C1 segment of cervical spinal cord (tissue), 14 donors: ENCODE measurements at regions not wholly inside any gene's neighbourhood (a gene's known extent, or its start where the extent isn't known, plus 50 kb on each side); places are given as distances from the start of the nearest gene placed in this dataset.
"Not testable (repeated sequence)": the region's sequence is repeated elsewhere in the genome, so short reads cannot be mapped to it uniquely, and the experiment has no call there.

Source experiments
- DNase-seq, 14 donors: peaks; one replicate each; lab custom pipeline; 2025; lab: John Stamatoyannopoulos, UW

DNA sequence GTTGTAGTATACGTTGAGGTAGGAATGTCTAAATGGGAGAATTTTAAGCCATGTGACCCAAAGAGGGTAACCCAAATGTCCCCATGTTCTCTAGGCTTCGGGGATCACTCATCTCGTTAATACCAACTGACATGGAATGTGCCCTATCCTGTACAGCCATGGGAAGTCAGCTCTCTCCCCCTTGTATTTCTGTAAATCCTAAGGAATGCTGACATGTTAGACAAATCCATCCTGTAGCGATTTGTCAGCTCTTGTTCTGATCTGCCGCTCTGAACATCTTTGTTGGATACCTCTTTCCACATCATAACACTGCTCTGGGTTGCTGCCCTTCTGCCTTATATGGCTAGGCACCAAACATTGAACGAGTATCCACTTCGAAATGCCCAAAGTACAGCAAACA lies 350.6 kb downstream of the RND3 start:
- no peak for DNase-seq

DNA sequence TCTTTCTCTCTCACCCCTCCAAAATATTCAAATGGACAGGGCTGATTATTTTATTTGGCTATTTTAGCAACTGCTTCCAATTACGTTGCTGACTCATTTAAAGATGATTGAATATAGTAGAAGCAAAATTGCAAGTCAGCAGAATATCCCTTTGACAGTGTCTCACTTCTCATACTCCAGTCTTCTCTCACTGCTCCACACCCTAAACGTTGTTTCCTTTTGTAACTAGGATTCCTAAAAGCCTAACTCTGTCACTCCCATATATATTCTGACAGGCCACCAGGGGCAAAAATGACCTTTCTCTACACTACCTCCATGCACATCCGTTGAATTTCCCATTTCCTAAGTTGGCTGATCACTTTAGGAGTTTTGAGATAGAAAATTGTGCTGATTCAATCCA lies 351.1 kb downstream of the RND3 start:
- no peak for DNase-seq

DNA sequence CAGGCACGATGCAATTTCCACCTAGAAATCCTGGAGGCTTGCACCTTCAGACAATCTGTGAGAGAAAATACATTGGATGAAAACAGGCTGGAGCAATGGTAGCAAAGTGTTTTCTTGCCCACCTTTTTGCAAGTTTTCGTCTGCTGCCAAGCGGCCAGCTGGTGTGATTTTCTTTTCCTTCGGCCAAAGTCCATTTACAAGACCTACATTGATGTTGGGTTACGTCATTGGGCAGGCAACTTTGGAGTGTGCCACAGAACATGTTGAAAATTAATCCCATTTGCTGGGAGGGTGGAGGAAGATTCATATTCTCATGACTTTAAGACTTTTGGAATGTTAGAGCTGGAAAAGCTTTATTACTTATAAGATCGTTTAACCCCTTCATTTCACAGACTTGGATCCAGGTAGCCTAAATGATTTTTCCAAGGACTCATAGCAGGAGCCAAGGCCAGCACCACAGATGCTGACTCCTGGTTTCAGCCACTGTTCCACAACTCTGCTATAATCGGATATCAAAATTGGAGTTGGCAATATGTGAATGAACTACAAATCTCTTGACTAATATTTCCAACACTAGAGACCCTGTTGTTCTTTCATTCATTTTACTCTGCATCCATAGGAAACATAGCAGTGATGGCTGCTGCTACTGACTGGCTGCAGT lies 352.1 kb downstream of the RND3 start:
- DNase-seq, result no peak

GRCh38 chr2:150134223-150134857 lies 353.1 kb downstream of the RND3 start:
- no peak for DNase-seq

- DNase-seq, result no peak
Observed at GRCh38 chr2:150133623-150134022, 353.8 kb downstream of the RND3 start.

- no peak for DNase-seq
Observed at GRCh38 chr2:150129921-150130575, 357.4 kb downstream of the RND3 start.

DNA sequence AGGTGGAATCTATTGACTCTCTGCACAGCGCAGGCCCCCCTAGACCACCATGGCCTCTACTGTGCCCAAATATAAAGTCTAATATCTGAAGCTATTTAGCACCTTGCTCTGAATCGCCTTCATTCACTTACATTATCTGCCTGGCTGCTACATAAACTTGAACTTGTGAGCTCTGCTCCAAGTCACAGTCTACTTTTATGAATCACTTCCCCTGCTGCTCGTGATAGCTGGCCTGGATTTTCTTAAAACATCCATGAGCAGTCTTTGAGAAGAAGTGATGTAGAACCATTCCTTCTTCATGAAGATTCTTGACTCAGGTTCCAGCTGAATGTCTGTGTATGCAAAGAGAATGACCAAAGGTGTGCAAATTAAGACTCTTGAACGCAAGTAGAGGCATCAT lies 359.5 kb downstream of the RND3 start:
- DNase-seq, result no peak

GRCh38 chr2:150127346-150127990 lies 360.0 kb downstream of the RND3 start:
- DNase-seq, result no peak

GRCh38 chr2:150126839-150127238 lies 360.6 kb downstream of the RND3 start:
- DNase-seq, result no peak

GRCh38 chr2:150126143-150126740 lies 361.2 kb downstream of the RND3 start:
- DNase-seq, result no peak

DNA sequence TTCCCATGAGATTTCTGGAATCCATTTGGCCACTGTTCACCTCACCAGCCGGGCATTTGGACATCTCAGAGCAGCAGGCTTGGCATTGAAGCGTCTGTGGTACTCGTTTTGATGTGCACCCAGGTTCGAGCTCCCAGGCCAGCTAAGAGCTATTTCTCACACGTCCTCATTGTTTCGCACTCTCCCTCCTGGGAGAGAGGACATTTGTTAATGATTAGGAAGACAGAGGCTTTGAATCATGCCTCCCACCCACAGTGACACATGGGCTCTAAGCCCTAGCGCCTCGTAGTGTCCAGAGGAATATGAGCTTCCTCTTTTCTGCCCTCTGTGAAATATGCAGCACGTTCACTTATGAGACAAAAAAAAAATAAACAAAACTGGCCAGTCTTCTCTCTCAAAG lies 361.8 kb downstream of the RND3 start:
- DNase-seq, result no peak

DNA sequence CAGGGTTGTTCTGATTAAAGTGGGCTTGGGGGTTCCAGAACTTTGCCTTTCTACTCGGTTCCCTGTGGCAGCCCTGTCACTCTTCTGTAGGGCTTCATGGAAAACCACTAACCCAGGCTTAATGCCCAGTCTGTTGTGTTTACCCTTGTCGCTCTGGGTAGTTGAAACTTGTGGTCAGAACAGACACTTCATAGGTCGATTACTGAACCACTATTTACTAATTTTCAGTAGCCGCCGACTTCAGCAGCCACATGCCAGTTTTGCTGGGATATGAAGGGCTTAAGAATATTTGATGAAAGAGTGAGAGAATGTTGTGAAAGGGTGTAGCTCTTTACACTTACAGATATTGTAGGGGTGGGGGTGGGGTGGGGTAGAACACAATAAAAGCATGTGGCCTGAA lies 362.3 kb downstream of the RND3 start:
- DNase-seq, result no peak

DNA sequence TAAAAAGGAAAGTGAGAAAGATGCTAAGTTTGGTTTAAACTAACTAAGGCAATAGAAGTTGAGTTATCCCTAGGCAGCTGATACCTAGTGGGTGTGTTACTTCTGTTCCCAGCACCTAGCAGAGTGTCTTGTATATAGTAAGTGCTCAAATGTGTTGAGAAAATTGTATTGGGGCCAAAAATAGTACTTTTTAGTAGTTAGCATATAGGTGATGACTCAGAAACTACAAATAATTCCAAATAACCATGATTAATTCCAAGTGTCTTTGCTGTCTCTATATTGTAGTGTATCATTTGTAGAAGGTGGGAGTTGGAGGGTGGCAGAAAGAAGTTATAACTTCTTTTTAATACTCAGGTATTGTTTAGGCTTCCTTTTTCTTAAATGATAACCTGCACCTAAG lies 362.7 kb downstream of the RND3 start:
- DNase-seq, result no peak

- DNase-seq, result no peak
Observed at GRCh38 chr2:150122871-150123613, 364.4 kb downstream of the RND3 start.

DNA sequence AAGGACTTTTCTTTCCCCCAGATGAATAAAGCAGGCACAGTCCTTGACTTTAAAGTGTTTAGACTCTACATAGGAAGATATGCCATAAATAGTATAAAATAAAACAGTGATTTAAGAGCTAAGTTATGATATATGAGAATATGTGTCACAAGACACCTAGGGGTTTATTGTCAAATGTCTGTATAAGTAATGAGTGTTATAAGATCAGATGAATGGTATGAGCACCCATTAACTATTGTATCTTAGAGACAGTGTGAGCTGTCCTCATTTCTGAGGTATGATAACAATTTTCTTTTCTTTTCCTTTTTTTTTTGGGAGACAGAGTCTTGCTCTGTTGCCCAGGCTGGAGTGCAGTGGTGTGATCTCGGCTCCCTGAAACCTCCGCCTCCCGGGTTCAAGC lies 365.3 kb downstream of the RND3 start:
- DNase-seq, result no peak

- DNase-seq, result no peak
Observed at GRCh38 chr2:150120326-150120955, 367.0 kb downstream of the RND3 start.

GRCh38 chr2:150119819-150120218 lies 367.6 kb downstream of the RND3 start:
- DNase-seq, result no peak

GRCh38 chr2:150114089-150114488 lies 373.4 kb downstream of the RND3 start:
- not testable (repeated sequence) for DNase-seq

DNA sequence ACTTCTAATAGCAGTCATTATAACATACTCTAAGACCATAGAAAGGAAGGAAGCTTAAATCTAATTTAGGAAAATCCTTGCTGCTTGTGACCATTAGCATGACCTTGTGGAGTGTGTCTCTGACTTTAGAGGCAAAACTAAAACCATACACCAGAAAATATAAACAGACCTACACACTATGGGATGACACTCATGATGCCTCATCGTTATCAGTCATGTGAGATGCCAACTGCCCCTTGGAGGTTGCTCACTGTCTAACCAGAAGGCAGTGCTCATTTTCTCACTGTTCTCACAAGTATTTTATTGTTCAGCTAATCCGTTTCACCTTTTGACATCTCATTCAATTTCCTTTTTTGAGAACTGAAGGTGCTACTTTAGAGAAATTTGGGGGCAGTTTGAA lies 376.9 kb downstream of the RND3 start:
- no peak for DNase-seq

DNA sequence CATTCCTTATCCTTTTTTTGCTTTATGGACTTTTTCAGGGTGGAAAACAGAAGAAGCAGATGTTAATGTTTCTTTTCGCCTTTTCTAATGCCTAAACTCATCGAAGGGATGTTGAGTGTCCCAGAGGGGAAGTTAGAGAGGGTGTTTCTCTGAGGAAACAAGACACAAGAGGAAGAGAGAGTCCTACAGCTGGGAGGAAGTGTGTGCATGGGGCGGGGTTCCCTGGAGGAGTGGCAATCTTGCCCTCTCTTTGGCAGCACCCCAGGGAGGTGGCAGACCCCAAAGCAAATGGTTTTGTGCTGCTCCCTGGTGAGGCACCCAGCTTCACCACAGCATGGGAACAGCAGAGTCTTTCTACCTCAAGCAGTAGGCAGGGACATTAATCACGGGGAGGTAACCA lies 377.6 kb downstream of the RND3 start:
- DNase-seq, result no peak

DNA sequence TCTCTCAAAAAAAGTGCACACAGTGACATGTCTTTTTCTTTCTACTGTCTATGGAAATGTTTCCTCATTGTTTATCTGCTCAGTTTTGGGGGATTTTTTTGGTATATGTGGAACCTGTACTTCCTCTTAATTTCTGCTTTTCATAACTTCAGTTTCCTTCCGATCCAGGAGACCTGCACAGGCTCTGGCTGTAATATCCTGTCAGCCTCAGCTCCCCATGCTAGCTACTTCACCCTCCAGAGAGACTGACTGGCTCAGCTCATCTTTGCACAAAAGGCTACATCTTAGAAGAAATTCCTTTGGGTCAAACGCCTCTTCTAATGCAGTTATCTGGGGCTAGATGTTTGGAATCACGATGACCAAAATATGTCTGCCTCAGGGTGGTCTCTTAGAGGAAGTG lies 378.4 kb downstream of the RND3 start:
- DNase-seq, result no peak
